ENCODE measurements at regions not wholly inside any gene's neighbourhood (a gene's known extent, or its start where the extent isn't known, plus 50 kb on each side); places are given as distances from the start of the nearest gene placed in this dataset.

- no peaks in the 10 kb centered on the region for H3K36me3 ChIP-seq
- DNase-seq (no peak), ATAC-seq (no peak)
- no peaks in the 10 kb centered on the region for H3K27me3 ChIP-seq (ENCODE audit: low read depth)
- no peak overlapping the region for H3K4me3 ChIP-seq
- no peaks in the 10 kb centered on the region for H3K9me3 ChIP-seq
- H3K27ac ChIP-seq: no peak overlapping the region
- H3K4me1 ChIP-seq: no peaks in the 10 kb centered on the region
- no peak for TF ChIP-seq CTCF (IDR thresholded peaks at IDR 0.05)
- intact Hi-C loops (cut with DNase I): no loop called here
Observed at GRCh38 chr2:211281430-211282073, 725.2 kb downstream of the CPS1 start.

GRCh38 chr2:211302676-211303075 is 746.3 kb downstream of the CPS1 start:
- H3K27ac ChIP-seq: no peak overlapping the region
- H3K4me3 ChIP-seq: no peak overlapping the region
- ATAC-seq (no peak), DNase-seq (no peak)
- no peaks in the 10 kb centered on the region for H3K4me1 ChIP-seq
- no peaks in the 10 kb centered on the region for H3K27me3 ChIP-seq (ENCODE audit: low read depth)
- intact Hi-C loops (cut with DNase I): no loop called here
- no peak for TF ChIP-seq CTCF (IDR thresholded peaks at IDR 0.05)
- H3K9me3 ChIP-seq: no peaks in the 10 kb centered on the region
- H3K36me3 ChIP-seq: no peaks in the 10 kb centered on the region

GRCh38 chr2:211306929-211307328 is 750.5 kb downstream of the CPS1 start:
- Histone ChIP-seq H3K27me3 (ENCODE audit: low read depth) (no peaks in the 10 kb centered on the region), H3K4me1 (no peaks in the 10 kb centered on the region), H3K27ac (no peak overlapping the region), H3K36me3 (no peaks in the 10 kb centered on the region), H3K4me3 (no peak overlapping the region), H3K9me3 (no peaks in the 10 kb centered on the region)
- DNase-seq: no peak
- no peak for ATAC-seq
- intact Hi-C loops (cut with DNase I): no loop called here
- TF ChIP-seq CTCF (IDR thresholded peaks at IDR 0.05): no peak

Data from lower lobe of right lung (tissue), 2 donors.